GM19240 (cell line): ENCODE measurements at regions not wholly inside any gene's neighbourhood (a gene's known extent, or its start where the extent isn't known, plus 50 kb on each side); places are given as distances from the start of the nearest gene placed in this dataset.
"Not testable (repeated sequence)": the region's sequence is repeated elsewhere in the genome, so short reads cannot be mapped to it uniquely, and the experiment has no call there.

Source experiments
- DNase-seq: peaks from one replicate; pipeline ENCODE4 v3.0.0; 2011; ENCODE audit warnings: low spot score; ENCODE audit not compliant: insufficient read length

DNA sequence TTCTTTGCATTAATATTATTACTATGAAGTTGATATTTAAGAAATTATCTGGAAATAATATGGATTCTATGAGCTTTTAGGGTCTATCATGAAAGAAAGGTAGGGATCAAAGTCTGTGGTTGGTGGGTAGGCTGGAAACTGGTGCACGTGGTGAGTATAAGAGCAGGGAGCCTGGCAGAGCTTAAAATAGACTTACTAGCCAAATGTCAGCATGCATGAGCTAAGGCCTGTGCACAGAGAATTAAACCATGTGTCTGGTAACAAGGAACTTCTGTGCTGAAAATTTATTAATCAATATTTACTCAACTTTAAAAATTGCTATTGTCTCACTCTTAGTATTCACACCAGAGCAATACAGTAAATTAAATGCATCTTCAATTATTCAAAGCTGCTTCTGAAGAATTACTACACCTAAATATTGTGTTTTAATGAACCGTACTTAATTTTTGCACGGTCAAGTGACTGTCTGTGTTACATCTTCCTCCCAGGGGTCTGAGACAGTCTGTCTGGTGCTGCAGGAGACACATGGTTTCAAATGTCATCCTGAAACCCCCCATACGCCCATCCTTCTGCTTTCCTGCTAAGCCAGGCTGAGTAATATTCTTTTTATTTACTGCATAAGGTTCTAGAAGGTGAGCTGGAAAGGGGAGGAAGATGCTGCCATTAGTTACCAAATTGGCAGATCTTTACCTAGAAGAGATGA lies 161.0 kb upstream of the NLRP1 start:
- no peak for DNase-seq

DNA sequence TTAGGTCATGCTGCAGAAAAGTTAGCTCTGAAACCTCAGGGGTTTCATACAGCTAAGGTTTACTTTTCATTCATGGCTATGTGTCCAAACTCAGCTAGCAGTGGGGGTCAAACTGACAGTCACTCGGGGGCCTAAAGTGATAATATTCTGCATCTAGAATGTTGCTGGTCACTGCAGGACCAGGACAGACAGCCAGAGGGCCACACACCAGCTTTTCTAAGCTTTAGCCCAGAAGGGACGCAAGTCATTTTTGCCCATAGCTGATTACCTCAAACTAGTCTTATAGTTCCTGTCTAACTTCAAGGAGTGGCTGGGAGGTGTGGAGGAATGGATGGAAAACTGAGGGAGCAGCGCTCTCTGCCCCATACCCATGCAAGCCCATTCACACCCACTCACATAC lies 163.0 kb upstream of the NLRP1 start:
- DNase-seq, result no peak

DNA sequence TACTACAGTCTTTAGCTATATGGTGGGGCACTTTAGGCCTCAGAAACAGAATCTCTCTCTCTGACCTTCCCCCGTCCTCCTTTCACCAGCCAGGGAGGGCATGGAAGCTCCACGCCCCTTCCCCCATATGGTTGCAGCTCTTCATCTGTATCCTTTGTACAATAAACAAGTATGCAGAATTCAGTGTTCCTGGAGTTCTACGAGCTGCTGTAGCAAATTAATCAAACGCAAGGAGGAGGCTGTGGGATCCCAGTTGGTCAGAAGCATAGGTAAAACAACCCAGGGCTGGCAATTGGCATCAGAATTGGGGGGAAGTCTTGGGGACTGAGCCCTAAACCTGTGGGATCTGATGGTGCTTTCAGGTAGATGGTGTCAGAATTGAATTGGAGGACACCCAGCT lies 163.7 kb upstream of the NLRP1 start:
- DNase-seq, result no peak

DNA sequence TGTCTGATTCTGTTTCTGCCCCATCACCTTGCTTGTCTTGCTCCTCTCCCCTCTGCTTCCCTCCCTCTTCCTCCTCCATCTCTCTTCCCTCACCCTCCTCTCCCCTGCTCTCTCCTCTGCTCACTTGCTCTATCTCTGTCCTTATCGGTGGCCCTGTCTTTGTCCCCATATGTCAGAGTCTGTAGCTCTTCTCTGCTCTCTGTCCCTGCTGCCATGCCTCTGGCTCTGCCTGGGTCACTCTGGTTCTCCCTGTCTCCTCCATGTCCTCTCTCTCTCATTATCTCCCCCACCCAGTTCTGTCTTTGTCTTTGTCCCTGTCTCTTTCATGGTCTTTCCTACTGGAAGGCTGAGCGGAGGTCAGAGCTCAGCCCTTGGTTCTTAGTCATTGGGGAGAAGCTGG lies 169.1 kb upstream of the NLRP1 start:
- no peak for DNase-seq

DNA sequence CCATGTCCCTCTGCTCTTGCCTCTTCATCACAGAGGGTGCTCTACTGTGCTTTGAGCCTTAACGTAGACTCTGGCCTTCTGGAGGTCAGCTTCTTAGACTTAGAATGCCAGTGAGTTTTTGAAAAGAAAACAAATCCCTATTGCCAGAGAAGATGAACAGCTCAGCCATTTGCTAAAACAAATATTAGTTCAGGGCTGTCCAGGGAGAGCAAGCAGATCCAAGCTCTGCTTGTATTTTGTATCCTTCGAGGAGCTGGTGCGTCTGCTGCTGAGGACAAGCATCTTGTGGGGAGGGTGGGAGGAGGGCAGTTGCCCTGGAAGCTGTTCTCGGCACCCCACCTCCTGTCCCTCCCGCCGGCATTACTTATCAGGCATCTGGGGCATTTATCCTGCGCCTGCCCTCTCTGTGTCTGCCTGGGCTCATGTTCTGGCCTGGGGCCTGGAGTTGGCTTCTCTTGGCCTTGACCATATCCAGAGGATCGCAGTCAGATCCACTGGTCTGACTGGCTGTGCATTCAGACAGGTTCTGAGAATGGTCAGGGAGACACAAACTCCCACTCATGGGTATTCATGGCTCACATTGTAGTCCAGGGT lies 173.1 kb upstream of the NLRP1 start:
- no peak for DNase-seq

DNA sequence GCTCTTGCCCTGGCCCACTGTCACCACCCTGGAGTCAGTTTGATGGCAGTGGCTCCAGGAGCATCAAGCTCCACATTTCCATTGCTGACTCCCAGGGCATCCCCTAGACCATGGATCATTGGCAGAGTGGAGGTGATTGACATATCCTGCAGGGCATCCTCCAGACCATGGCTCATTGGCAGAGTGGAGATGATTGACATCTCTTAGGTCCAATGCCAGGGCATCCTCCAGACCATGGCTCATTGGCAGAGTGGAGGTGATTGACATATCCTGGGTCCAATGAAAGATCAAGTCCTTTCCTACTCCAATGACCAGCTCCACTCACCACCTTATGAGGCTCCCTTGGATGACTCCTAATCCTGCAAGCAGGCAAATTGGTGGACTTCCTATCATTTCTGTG lies 174.3 kb upstream of the NLRP1 start:
- no peak for DNase-seq

DNA sequence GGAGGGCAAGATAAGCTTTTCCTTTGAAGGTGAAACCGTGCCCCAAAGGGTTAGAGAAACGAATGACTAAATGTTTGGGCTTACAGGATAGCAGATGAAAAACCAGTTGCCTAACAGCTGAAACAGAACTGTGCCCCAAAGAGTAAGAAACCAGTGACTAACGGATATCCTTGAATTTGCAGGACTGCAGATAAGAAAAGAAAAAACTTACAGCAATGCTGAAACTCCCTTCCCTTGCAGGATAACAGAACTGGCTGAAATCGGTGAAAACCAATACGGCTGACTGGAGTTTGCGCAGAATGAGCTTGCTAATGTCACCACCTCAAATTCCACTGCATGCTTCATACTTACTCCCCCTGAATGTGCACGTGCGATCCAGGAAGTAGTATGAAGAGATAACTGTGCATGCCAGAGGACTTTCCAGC lies 175.2 kb upstream of the NLRP1 start:
- no peak for DNase-seq

DNA sequence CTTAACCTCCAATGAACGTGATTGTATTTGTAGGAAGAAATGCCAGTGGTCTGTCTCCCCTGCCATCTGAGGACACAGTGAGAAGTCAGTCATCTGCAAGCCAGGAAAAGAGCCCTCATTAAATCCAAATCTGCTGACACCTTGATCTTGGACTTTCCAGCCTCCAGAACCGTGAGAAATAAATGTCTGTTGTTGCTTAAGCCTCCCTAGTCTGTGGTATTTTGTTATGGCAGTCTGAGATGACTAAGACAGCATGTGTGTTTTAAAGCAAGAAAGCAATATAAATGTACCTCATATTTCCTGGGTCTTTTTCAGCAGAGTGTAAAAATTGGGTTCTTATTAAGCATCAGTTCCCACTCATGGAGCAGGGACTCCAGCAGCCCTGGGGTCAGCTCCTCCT lies 177.9 kb upstream of the NLRP1 start:
- no peak for DNase-seq

DNA sequence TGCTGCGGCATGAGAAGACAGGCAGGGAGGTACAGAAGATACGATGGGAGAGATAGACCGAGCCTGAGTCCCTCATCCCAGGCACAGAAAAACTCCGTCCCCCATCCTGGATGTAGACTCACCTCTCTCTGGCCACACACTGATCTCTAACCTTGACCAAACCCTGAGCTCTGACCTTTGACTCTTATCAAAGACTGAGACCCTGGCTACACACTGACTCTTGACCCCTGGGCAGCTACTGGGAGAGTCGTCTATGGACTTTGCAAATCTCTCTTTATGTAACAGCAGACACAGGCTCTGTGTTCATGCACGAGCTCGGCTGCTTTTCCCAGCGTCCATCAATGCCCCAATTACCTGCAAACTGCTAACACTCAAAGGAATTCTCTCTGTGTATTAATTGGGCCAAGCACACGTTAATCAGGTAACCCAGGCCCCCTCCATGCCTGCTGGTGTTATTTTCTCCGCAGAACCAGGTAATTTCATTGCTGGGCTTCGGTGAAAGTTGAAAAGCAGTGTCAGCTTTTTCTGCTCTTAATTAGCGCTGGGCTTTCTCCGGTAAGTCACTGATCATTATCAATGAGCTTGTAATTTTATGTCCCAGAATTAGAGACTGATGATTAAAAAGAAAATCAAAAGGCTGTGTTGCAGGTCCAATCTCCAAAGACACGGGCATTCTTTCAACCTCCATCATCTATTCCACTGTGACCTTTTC lies 179.4 kb upstream of the NLRP1 start:
- DNase-seq, result no peak

DNA sequence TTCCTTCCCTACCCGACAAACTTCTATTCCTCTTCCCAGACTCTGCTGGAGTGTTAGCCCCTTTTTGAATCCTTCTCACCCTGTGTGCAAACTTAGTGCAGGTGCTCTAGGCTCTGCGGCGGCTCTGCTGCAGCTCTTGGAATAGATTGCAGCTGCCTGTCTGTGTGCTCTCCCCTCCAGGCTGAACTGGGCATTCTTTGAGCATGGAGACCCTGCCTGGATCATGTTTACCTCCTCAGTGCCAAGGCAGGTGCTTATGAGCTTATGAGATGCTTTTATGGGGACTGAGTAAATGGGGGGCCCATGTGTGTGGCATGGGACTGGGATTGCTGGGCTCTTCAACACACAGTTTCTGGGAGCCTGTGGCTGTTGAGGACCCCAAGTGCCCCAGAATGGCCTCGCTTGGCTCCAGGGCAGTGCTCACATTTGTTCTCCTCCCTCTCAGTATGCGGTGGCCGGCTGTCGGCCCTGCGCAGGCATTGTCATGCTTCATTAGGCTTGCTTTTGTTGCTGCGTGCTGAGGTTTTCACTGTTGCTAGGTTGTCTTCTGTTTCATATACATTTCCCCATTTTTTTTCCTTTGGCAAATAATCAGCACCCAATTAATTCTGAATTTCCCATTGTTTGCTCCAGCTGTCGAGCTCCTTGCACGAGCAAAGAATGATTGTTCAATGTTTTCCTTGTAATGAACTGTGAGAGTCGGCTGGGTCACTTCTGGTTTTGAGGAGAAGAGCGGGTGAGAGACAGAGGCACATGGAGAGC lies 185.5 kb upstream of the NLRP1 start:
- DNase-seq, result no peak

DNA sequence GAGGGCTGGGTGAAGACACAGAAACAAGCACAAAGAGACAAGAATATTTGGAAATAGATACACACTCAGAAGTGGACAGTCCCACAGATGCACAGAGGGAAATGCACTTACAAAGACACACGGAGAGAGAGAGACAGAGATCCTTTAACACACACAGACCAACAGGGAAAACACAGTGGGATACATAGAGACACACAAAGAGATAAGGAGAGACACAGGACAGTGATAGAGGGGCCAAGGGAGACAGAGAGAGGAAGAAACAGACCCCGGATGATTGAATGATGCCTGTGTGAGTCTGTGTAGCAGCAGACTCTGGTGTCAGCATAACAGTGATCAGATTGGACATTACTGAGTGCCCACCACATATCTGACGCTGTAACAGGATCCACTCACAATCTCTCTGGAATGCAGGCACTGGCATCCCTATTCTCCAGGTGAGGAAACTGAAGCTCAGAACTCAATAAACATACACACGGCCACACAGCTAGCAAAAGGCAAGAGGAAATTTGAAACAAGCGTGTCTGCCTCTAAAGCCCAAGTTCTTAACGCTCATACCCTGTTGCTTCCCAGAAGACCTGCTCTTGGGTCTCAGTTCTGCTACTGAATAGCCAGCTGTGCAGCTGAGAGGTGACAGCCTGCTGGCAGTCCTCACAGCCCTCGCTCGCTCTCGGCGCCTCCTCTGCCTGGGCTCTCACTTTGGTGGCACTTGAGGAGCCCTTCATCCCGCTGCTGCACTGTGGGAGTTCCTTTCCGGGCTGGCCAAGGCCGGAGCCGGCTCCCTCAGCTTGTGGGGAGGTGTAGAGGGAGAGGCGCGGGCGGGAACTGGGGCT lies 186.3 kb upstream of the NLRP1 start:
- DNase-seq, result no peak

DNA sequence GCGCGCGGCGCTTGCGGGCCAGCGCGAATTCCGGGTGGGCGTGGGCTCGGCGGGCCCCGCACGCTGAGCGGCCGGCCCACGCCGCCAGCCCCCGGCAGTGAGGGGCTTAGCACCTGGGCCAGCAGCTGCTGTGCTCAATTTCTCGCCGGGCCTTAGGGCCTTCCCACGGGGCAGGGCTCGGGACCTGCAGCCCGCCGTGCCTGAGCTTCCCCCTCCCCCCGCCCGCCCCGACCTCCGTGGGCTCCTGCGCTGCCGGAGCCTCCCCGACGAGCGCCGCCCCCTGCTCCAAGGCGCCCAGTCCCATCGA lies 186.9 kb upstream of the NLRP1 start:
- DNase-seq, result not testable (repeated sequence)

DNA sequence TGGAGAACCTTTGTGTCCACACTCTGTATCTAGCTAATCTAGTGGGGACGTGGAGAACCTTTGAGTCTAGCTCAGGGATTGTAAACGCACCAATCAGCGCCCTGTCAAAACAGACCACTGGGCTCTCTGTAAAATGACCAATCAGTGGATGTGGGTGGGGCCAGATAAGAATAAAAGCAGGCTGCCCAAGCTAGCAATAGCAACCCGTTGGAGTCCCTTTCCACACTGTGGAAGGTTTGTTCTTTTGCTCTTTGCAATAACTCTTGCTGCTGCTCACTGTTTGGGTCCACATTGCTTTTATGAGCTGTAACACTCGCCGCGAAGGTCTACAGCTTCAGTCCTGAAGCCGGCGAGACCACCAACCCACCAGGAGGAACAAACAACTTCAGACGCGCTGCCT lies 187.7 kb upstream of the NLRP1 start:
- not testable (repeated sequence) for DNase-seq

DNA sequence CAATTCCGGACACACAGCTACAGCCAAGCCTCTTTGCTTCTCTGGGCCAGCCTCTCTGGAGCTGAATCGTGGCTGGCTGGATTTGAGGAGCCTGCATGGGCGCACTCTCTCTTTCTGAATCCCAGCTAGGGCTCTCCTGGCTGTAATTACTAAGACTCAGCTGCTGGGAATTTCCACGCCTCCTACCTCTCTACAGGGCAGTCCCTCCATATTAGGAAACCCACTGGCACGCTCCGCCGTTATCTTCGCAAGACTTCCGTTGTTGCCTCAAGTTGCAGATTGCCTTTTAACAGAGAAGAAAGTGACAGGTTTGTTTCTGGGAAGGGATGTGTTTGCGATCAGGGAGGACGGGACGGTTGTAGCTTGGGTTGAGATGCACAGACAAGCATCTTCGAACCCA lies 188.4 kb upstream of the NLRP1 start:
- no peak for DNase-seq

DNA sequence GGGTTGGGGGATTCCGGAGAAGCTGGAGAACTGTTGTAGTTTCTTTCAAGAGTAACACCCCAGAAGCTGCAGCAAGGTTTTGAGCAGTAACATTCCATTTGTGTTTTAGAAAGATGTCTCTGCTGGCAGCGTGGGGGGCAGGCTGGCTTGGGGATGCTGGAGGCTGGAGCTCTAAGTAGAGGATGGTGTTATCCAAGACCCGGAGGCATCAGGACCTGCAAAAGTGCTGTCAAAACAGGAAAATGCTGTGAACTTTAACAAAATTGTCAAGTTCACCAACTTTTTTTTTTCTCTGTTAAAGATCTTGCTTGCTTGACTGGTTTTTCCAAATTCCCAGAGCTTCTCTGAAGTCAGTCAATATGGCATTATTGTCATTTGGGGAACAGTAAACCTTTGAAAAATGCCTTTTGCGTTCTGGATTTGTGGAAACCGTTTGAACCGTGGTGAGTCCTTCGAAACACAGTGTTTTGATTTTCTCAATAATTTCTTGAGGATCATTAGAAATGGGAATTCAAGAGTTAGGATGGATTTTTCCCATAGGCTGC lies 189.6 kb upstream of the NLRP1 start:
- no peak for DNase-seq

DNA sequence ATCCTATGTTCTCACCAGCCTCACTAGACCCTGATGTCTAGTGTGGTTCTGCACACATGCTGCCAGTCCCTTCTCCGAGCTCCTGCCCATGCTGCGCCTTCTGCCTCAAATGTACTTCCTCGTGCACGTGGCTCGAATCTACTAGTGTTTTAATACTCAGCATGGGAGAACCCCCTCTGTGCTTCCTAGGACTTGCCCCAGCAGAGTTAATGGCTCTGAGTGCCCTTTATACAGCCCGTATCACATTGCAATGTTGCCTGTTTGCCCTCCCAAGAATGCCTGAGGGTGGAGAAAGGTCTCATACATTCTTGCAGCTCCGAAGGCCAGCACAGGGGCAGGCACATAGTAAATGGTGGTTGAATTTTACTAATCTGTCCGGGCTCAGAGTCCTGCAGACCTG lies 190.8 kb upstream of the NLRP1 start:
- DNase-seq, result no peak

DNA sequence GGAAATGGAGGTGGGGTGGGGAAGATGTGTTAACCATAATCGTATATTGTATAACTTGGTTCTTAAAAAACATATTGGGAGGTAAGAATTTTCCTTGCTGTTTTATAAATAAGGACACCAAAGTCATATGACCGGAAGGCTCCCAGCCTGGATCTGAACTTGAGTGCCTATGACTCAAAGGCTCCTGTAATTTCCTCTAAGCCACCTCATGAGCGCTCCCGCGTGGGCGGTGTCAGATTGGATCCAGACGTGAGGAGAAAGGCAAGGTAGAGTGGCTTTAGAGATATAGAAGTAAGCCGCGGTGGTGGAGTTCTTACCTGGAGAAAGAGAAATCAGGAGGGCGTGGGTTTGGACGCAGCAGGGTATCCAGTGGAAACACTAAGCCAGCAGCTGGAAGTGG lies 196.2 kb upstream of the NLRP1 start:
- no peak for DNase-seq

DNA sequence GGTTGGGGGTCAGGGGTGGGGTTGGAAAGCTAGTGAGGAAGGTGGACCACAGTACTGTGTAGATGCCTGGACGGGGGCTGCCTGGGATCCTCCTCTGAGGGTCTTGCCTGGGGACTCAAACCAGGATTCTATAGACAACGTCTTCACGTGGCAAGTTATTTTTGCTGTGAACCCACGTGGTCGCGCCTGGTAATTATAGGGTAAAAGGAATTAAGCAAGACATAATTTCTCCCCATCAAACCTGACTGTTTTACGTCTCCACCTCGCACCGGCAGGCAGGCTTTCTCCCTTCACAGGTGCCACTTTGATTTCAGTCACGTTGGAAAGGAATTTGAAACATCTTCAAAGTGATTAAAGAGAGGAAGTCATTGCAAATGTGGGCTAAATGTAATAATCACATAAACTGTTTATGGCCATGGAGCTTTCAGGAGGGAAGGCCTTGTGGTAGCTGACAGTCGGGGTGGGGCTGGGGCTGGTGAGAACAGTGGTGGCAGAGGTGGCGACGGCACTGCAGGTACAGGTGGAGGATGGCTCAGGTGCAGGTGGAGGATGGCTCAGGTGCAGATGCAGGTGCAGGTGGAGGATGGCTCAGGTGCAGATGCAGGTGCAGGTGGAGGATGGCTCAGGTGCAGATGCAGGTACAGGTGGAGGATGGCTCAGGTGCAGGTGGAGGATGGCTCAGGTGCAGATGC lies 197.1 kb upstream of the NLRP1 start:
- no peak for DNase-seq

DNA sequence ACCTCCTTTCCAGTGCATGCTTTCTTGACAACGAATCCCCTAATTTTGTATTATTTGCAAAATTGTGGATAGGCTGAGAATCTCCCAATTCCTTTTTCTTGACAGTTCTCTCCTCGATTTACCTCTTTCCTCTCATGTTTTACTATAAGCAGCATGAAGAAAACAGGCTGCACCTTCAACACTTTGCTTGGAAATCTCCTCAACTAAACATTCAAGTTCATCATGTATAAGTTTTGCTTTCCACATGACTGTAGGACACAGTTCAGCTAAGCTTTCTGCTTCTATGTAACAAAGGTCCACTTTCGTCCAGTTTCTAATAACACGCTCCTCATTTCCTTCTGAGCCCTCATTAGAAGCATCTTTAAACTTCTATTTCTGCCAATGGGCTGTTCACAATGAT lies 199.0 kb upstream of the NLRP1 start:
- no peak for DNase-seq

DNA sequence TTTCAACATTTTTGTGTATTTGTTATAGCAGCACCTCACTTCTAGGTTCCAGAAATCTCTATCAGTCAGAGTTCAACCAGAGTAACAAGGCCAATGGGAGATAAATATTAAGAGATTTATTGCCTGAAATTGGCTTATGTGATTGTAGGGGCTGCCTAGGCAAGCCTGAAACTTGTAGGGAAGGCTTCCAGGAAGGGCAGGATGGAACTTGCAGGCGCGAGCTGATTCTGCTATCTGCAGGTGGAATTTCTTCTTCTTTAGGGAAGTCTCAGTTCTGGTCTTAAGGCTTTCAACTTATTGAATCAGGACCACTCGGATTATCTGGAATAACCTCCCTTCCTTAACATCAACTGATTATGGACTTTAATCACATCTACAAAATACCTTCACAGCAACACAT lies 199.5 kb upstream of the NLRP1 start:
- DNase-seq, result no peak

DNA sequence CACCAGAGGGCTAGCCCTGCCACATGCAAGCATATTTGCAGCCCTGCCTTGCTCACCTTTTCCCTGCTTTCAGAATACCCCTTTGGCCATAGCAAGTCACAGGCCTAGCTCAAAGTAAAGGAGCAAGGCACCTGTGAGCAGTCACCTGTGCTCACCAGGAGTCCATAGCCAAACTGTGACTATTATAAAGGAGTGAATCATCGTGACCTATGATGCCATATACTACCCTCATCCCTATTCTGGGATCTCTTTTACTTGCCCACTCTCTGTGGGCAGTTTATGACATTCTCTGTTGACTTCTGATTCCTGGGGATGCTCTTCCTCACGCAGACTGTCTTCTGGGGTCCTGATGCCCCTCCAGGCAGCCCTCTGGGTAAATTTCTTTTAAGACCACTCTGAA lies 200.5 kb upstream of the NLRP1 start:
- no peak for DNase-seq
